Endothelial cell (in vitro differentiated cells): ENCODE measurements at regions not wholly inside any gene's neighbourhood (a gene's known extent, or its start where the extent isn't known, plus 50 kb on each side); places are given as distances from the start of the nearest gene placed in this dataset.
"Not testable (repeated sequence)": the region's sequence is repeated elsewhere in the genome, so short reads cannot be mapped to it uniquely, and the experiment has no call there.

Source experiments
- DNase-seq: peaks from one replicate; pipeline ENCODE4 v3.0.0; 2021; ENCODE audit warnings: low spot score
- H3K27ac Mint-ChIP-seq: one replicate; pipeline ENCODE4 v1.8.0; 2021; ENCODE audit warnings: mixed read lengths, inconsistent platforms; ENCODE audit not compliant: unreplicated experiment
- H3K27me3 Mint-ChIP-seq: one replicate; pipeline ENCODE4 v1.8.0; 2021; ENCODE audit warnings: mild to moderate bottlenecking, moderate library complexity, mixed read lengths, inconsistent platforms; ENCODE audit not compliant: unreplicated experiment
- H3K36me3 Mint-ChIP-seq: one replicate; pipeline ENCODE4 v1.8.0; 2021; ENCODE audit warnings: mild to moderate bottlenecking, low read depth, mixed read lengths, inconsistent platforms; ENCODE audit not compliant: unreplicated experiment
- H3K4me1 Mint-ChIP-seq: one replicate; pipeline ENCODE4 v1.8.0; 2021; ENCODE audit warnings: mild to moderate bottlenecking, mixed read lengths, inconsistent platforms; ENCODE audit not compliant: unreplicated experiment
- H3K4me3 Mint-ChIP-seq: one replicate; pipeline ENCODE4 v1.8.0; 2021; ENCODE audit warnings: mild to moderate bottlenecking, mixed read lengths, inconsistent platforms; ENCODE audit not compliant: unreplicated experiment
- H3K9me3 Mint-ChIP-seq: one replicate; pipeline ENCODE4 v1.8.0; 2021; ENCODE audit warnings: mixed read lengths, inconsistent platforms; ENCODE audit not compliant: unreplicated experiment
- CTCF ChIP-seq: fragments of 200-600 bp; sonication (generic); IDR thresholded peaks from one replicate; pipeline ENCODE4 v1.5.0; 2021; ENCODE audit warnings: antibody characterized with exemption; ENCODE audit not compliant: unreplicated experiment

DNA sequence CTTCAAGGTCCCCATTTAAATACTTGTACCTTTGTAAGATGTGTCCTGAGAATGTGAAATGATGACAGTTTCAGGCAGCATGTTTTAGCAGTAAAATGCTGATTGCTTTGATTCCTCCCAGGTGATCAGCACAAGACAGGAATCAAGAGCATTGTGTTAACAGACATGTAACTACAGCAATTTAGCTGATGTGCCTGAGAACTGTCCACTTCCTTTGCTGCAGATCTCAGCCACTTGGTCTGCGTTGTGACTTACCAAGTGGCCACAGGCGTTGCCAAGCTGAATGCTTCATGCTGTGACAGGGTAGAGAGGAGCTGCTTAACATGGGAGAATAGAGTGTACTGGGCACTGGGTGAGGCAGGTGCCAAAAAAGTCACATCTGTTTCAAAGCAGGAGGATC lies 767.0 kb upstream of the POU3F2 start:
- Mint-ChIP-seq H3K4me3 (no peak overlapping the region), H3K9me3 (no peaks in the 10 kb centered on the region), H3K36me3 (no peaks in the 10 kb centered on the region), H3K4me1 (no peaks in the 10 kb centered on the region), H3K27me3 (no peaks in the 10 kb centered on the region), H3K27ac (no peak overlapping the region)
- no peak for DNase-seq
- no peak for TF ChIP-seq CTCF

DNA sequence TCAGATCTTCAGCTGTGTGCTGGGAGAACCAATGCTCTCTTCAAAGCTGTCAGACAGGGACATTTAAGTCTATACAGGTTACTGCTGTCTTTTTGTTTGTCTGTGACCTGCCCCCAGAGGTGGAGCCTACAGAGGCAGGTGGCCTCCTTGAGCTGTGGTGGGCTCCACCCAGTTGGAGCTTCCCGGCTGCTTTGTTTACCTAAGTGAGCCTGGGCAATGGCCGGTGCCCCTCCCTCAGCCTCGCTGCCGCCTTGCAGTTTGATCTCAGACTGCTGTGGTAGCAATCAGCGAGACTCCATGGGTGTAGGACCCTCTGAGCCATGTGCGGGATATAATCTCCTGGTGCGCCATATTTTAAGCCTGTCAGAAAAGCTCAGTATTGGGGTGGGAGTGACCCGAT lies 745.8 kb upstream of the POU3F2 start:
- not testable (repeated sequence) for H3K9me3 Mint-ChIP-seq, H3K27ac Mint-ChIP-seq, H3K4me3 Mint-ChIP-seq, H3K36me3 Mint-ChIP-seq, H3K27me3 Mint-ChIP-seq, H3K4me1 Mint-ChIP-seq, DNase-seq

DNA sequence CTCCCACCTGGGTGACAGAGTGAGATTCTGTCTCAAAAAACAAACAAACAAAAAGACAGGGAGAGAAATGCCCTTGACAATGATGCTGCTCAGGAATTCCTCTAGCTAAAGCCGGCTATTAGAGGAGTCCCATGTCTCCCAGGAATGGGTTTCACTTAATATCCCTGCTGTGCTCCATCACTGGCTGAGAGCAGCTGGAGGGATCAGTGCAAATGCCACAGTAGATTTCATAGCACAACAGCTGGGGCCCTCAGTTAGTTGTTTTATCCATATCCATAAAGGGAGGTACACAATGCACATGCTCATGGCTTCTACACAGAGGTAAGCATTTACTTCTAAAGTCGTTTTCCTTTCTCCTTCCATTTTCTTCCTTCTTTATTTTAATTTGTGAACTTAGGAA lies 742.0 kb upstream of the POU3F2 start:
- Mint-ChIP-seq H3K36me3 (peaks cover 4% of the 10 kb centered on the region), H3K9me3 (no peaks in the 10 kb centered on the region), H3K4me3 (no peak overlapping the region), H3K27ac (no peak overlapping the region), H3K27me3 (no peaks in the 10 kb centered on the region), H3K4me1 (no peaks in the 10 kb centered on the region)
- DNase-seq, result no peak
- no peak for TF ChIP-seq CTCF

GRCh38 chr6:98094696-98095095 lies 739.7 kb upstream of the POU3F2 start:
- DNase-seq, result no peak
- H3K9me3 Mint-ChIP-seq, result no peaks in the 10 kb centered on the region
- no peaks in the 10 kb centered on the region for H3K4me1 Mint-ChIP-seq
- H3K36me3 Mint-ChIP-seq, result no peaks in the 10 kb centered on the region
- H3K4me3 Mint-ChIP-seq, result no peak overlapping the region
- no peak for TF ChIP-seq CTCF
- no peak overlapping the region for H3K27ac Mint-ChIP-seq
- no peaks in the 10 kb centered on the region for H3K27me3 Mint-ChIP-seq

- Mint-ChIP-seq H3K27ac (no peak overlapping the region), H3K4me1 (no peaks in the 10 kb centered on the region), H3K27me3 (no peaks in the 10 kb centered on the region), H3K36me3 (no peaks in the 10 kb centered on the region), H3K9me3 (no peaks in the 10 kb centered on the region), H3K4me3 (no peak overlapping the region)
- TF ChIP-seq CTCF, result no peak
- no peak for DNase-seq
Observed at GRCh38 chr6:98107801-98108200, 726.6 kb upstream of the POU3F2 start.

- no peaks in the 10 kb centered on the region for H3K4me1 Mint-ChIP-seq
- DNase-seq, result no peak
- no peak overlapping the region for H3K27ac Mint-ChIP-seq
- TF ChIP-seq CTCF, result no peak
- no peaks in the 10 kb centered on the region for H3K27me3 Mint-ChIP-seq
- no peaks in the 10 kb centered on the region for H3K36me3 Mint-ChIP-seq
- no peak overlapping the region for H3K4me3 Mint-ChIP-seq
- H3K9me3 Mint-ChIP-seq, result no peaks in the 10 kb centered on the region
Observed at GRCh38 chr6:98116455-98116854, 717.9 kb upstream of the POU3F2 start.
